ENCODE measurements at regions not wholly inside any gene's neighbourhood (a gene's known extent, or its start where the extent isn't known, plus 50 kb on each side); places are given as distances from the start of the nearest gene placed in this dataset.

DNA sequence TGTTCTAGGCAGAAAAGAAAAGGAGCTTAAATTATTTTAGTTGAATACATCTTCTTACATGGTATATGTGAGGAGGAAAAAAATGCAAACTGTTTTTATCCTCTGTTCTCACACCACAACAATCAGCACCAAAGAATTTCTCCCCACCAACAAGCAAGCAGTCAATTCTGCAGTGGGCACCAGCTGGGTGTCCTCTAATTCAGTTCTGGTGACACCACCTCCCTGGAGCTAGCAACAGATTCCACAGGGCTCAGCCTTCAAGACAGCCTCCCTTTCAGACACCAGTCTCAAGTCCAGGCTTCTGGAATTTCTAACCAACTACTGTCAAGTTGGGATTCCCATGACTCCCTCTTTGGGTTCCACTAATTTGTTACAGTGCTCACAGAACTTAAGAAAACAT is 490.2 kb upstream of the IGFBP3 start:
- TF ChIP-seq, protein P1, sequence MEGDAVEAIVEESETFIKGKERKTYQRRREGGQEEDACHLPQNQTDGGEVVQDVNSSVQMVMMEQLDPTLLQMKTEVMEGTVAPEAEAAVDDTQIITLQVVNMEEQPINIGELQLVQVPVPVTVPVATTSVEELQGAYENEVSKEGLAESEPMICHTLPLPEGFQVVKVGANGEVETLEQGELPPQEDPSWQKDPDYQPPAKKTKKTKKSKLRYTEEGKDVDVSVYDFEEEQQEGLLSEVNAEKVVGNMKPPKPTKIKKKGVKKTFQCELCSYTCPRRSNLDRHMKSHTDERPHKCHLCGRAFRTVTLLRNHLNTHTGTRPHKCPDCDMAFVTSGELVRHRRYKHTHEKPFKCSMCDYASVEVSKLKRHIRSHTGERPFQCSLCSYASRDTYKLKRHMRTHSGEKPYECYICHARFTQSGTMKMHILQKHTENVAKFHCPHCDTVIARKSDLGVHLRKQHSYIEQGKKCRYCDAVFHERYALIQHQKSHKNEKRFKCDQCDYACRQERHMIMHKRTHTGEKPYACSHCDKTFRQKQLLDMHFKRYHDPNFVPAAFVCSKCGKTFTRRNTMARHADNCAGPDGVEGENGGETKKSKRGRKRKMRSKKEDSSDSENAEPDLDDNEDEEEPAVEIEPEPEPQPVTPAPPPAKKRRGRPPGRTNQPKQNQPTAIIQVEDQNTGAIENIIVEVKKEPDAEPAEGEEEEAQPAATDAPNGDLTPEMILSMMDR (IDR thresholded peaks at IDR 0.05): no peak
- TF ChIP-seq ATF3 (CRISPR knock-in tag; conservative IDR thresholded peaks at IDR 0.05) (no peak), MYBL2 (CRISPR knock-in tag; IDR thresholded peaks at IDR 0.05) (no peak), MXD4 (CRISPR knock-in tag; IDR thresholded peaks at IDR 0.05; ENCODE audit: borderline replicate concordance) (no peak)
- TF ChIP-seq, protein P2, sequence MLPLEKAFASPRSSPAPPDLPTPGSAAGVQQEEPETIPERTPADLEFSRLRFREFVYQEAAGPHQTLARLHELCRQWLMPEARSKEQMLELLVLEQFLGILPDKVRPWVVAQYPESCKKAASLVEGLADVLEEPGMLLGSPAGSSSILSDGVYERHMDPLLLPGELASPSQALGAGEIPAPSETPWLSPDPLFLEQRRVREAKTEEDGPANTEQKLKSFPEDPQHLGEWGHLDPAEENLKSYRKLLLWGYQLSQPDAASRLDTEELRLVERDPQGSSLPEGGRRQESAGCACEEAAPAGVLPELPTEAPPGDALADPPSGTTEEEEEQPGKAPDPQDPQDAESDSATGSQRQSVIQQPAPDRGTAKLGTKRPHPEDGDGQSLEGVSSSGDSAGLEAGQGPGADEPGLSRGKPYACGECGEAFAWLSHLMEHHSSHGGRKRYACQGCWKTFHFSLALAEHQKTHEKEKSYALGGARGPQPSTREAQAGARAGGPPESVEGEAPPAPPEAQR (CRISPR knock-in tag; IDR thresholded peaks at IDR 0.05): no peak
